ENCODE measurements at regions not wholly inside any gene's neighbourhood (a gene's known extent, or its start where the extent isn't known, plus 50 kb on each side); places are given as distances from the start of the nearest gene placed in this dataset.
"Not testable (repeated sequence)": the region's sequence is repeated elsewhere in the genome, so short reads cannot be mapped to it uniquely, and the experiment has no call there.

GRCh38 chr5:118478852-118479251 is 509.5 kb downstream of the DTWD2 start:
- no peak for DNase-seq (ENCODE audit: low spot score)
- no peaks in the 10 kb centered on the region for H3K27me3 Mint-ChIP-seq (ENCODE audit: low read depth)
- H3K4me3 Mint-ChIP-seq (ENCODE audit: unreplicated experiment) = no peak overlapping the region
- H3K36me3 Mint-ChIP-seq (ENCODE audit: low read depth) = peaks cover 8% of the 10 kb centered on the region
- H3K9me3 Mint-ChIP-seq (ENCODE audit: low read depth) = peaks cover 26% of the 10 kb centered on the region
- no peak for TF ChIP-seq CTCF (IDR thresholded peaks at IDR 0.05)
- no peaks in the 10 kb centered on the region for H3K4me1 Mint-ChIP-seq (ENCODE audit: low read depth)
- no peak overlapping the region for H3K27ac Mint-ChIP-seq (ENCODE audit: unreplicated experiment)

GRCh38 chr5:118468085-118468484 is 520.3 kb downstream of the DTWD2 start:
- DNase-seq (ENCODE audit: low spot score) = no peak
- Mint-ChIP-seq H3K9me3 (ENCODE audit: low read depth) (no peaks in the 10 kb centered on the region), H3K36me3 (ENCODE audit: low read depth) (no peaks in the 10 kb centered on the region), H3K27ac (ENCODE audit: unreplicated experiment) (no peak overlapping the region), H3K4me1 (ENCODE audit: low read depth) (no peaks in the 10 kb centered on the region), H3K27me3 (ENCODE audit: low read depth) (no peaks in the 10 kb centered on the region), H3K4me3 (ENCODE audit: unreplicated experiment) (no peak overlapping the region)
- TF ChIP-seq CTCF (IDR thresholded peaks at IDR 0.05) = no peak

- no peak overlapping the region for H3K27ac Mint-ChIP-seq (ENCODE audit: unreplicated experiment)
- no peak for DNase-seq (ENCODE audit: low spot score)
- no peaks in the 10 kb centered on the region for H3K27me3 Mint-ChIP-seq (ENCODE audit: low read depth)
- no peak overlapping the region for H3K4me3 Mint-ChIP-seq (ENCODE audit: unreplicated experiment)
- H3K4me1 Mint-ChIP-seq (ENCODE audit: low read depth) = no peaks in the 10 kb centered on the region
- no peaks in the 10 kb centered on the region for H3K36me3 Mint-ChIP-seq (ENCODE audit: low read depth)
- TF ChIP-seq CTCF (IDR thresholded peaks at IDR 0.05) = no peak
- H3K9me3 Mint-ChIP-seq (ENCODE audit: low read depth) = no peaks in the 10 kb centered on the region
Observed at GRCh38 chr5:118467103-118467502, 521.2 kb downstream of the DTWD2 start.

GRCh38 chr5:118466418-118466817 is 521.9 kb downstream of the DTWD2 start:
- Mint-ChIP-seq H3K9me3 (ENCODE audit: low read depth) (no peaks in the 10 kb centered on the region), H3K36me3 (ENCODE audit: low read depth) (no peaks in the 10 kb centered on the region), H3K4me1 (ENCODE audit: low read depth) (peaks cover 3% of the 10 kb centered on the region), H3K4me3 (ENCODE audit: unreplicated experiment) (no peak overlapping the region), H3K27me3 (ENCODE audit: low read depth) (no peaks in the 10 kb centered on the region), H3K27ac (ENCODE audit: unreplicated experiment) (no peak overlapping the region)
- no peak for DNase-seq (ENCODE audit: low spot score)
- no peak for TF ChIP-seq CTCF (IDR thresholded peaks at IDR 0.05)

GRCh38 chr5:118462276-118462675 is 526.1 kb downstream of the DTWD2 start:
- H3K27me3 Mint-ChIP-seq (ENCODE audit: low read depth); H3K4me3 Mint-ChIP-seq (ENCODE audit: unreplicated experiment); H3K9me3 Mint-ChIP-seq (ENCODE audit: low read depth); DNase-seq (ENCODE audit: low spot score); H3K27ac Mint-ChIP-seq (ENCODE audit: unreplicated experiment); H3K36me3 Mint-ChIP-seq (ENCODE audit: low read depth); H3K4me1 Mint-ChIP-seq (ENCODE audit: low read depth): not testable (repeated sequence)

- TF ChIP-seq CTCF (IDR thresholded peaks at IDR 0.05) = no peak
- H3K27ac Mint-ChIP-seq (ENCODE audit: unreplicated experiment) = no peak overlapping the region
- peaks cover under 1% of the 10 kb centered on the region for H3K9me3 Mint-ChIP-seq (ENCODE audit: low read depth)
- H3K36me3 Mint-ChIP-seq (ENCODE audit: low read depth) = no peaks in the 10 kb centered on the region
- peaks cover 3% of the 10 kb centered on the region for H3K4me1 Mint-ChIP-seq (ENCODE audit: low read depth)
- no peaks in the 10 kb centered on the region for H3K27me3 Mint-ChIP-seq (ENCODE audit: low read depth)
- no peak overlapping the region for H3K4me3 Mint-ChIP-seq (ENCODE audit: unreplicated experiment)
- DNase-seq (ENCODE audit: low spot score) = no peak
Observed at GRCh38 chr5:118461436-118461835, 526.9 kb downstream of the DTWD2 start.
